CD14-positive monocyte (primary cell): ENCODE measurements at regions not wholly inside any gene's neighbourhood (a gene's known extent, or its start where the extent isn't known, plus 50 kb on each side); places are given as distances from the start of the nearest gene placed in this dataset.

Source experiments
- DNase-seq, 3 donors: peaks; one replicate each; pipeline ENCODE4 v3.0.0-alpha.2; 2011 to 2022
- H2AFZ ChIP-seq: 2 replicates; pipeline ENCODE4 v1.6.0; 2012; ENCODE audit warnings: mild to moderate bottlenecking, low read depth, low read length, inconsistent platforms; ENCODE audit not compliant: insufficient read depth, poor library complexity, severe bottlenecking
- H3K27ac ChIP-seq, 2 donors: 1 replicate in 1 of 2; 2 replicates in 1 of 2; pipeline ENCODE4 v1.5.1; 2012 to 2013; ENCODE audit warnings: low read length in 2 of 2, control low read depth in 1 of 2, inconsistent platforms in 1 of 2, low read depth in 1 of 2, mild to moderate bottlenecking in 1 of 2
- H3K27me3 ChIP-seq, 2 donors: one replicate each; pipeline versions ENCODE4 v1.6.0 to v1.6.1; 2011 to 2013; ENCODE audit warnings: low read length in 2 of 2; ENCODE audit not compliant: control insufficient read depth in 2 of 2, insufficient read depth in 2 of 2
- H3K36me3 ChIP-seq, 2 donors: replicated peaks in 1 of 2; 1 replicate in 1 of 2; 2 replicates in 1 of 2; pipeline versions ENCODE4 v1.5.1 to v1.6.1; 2012 to 2013; ENCODE audit warnings: low read length in 2 of 2, control low read depth in 1 of 2, inconsistent platforms in 1 of 2, mild to moderate bottlenecking in 1 of 2; ENCODE audit not compliant: insufficient read depth in 2 of 2, control insufficient read depth in 1 of 2
- H3K4me1 ChIP-seq, 2 donors: 1 replicate in 1 of 2; 2 replicates in 1 of 2; pipeline versions ENCODE4 v1.5.1 to v1.6.1; 2012 to 2013; ENCODE audit warnings: low read length in 2 of 2, control low read depth in 1 of 2, inconsistent platforms in 1 of 2, mild to moderate bottlenecking in 1 of 2, moderate library complexity in 1 of 2; ENCODE audit not compliant: insufficient read depth in 2 of 2, control insufficient read depth in 1 of 2
- H3K4me2 ChIP-seq: replicated peaks from 2 replicates; pipeline ENCODE3; 2012; ENCODE audit warnings: low read length, moderate library complexity, mild to moderate bottlenecking; ENCODE audit not compliant: poor library complexity, severe bottlenecking; ENCODE audit errors: extremely low read depth
- H3K4me3 ChIP-seq, 3 experiments: fragments of 200-600 bp in 1 of 3; sonication (generic) in 1 of 3; replicated peaks in 1 of 3; 1 replicate in 2 of 3; 2 replicates in 1 of 3; pipeline ENCODE4 v1.5.1; 2011 to 2013; ENCODE audit warnings: low read length in 3 of 3, mild to moderate bottlenecking in 3 of 3, control low read depth in 2 of 3, low read depth in 2 of 3, inconsistent platforms in 1 of 3, moderate library complexity in 1 of 3
- H3K79me2 ChIP-seq: 2 replicates; pipeline ENCODE4 v1.6.0; 2012; ENCODE audit warnings: mild to moderate bottlenecking, control low read depth, inconsistent platforms, low read length, moderate library complexity; ENCODE audit not compliant: insufficient read depth
- H3K9ac ChIP-seq: 2 replicates; pipeline ENCODE4 v1.6.0; 2017; ENCODE audit warnings: low read length, mild to moderate bottlenecking; ENCODE audit not compliant: insufficient read depth, poor library complexity, severe bottlenecking
- H3K9me3 ChIP-seq, 2 donors: replicated peaks in 1 of 2; 1 replicate in 1 of 2; 2 replicates in 1 of 2; pipeline versions ENCODE4 v1.5.1 to v1.6.1; 2012 to 2013; ENCODE audit warnings: low read length in 2 of 2, control low read depth in 1 of 2; ENCODE audit not compliant: control insufficient read depth in 1 of 2, insufficient read depth in 1 of 2
- H4K20me1 ChIP-seq: 2 replicates; pipeline ENCODE4 v1.6.0; 2012; ENCODE audit warnings: mild to moderate bottlenecking, low read length, control low read depth, moderate library complexity; ENCODE audit not compliant: insufficient read depth
- H3K27ac Mint-ChIP-seq, 7 donors: one replicate each; pipeline ENCODE4 v1.8.0; 2020; ENCODE audit warnings: mild to moderate bottlenecking in 7 of 7, mixed read lengths in 7 of 7, moderate library complexity in 6 of 7, inconsistent platforms in 2 of 7
- H3K27me3 Mint-ChIP-seq, 3 donors: one replicate each; pipeline ENCODE4 v1.8.0; 2021 to 2022; ENCODE audit warnings: low read depth in 3 of 3, mild to moderate bottlenecking in 3 of 3, mixed read lengths in 3 of 3, moderate library complexity in 3 of 3, inconsistent platforms in 1 of 3
- H3K36me3 Mint-ChIP-seq, 2 donors: one replicate each; pipeline ENCODE4 v1.8.0; 2020; ENCODE audit warnings: mixed read lengths in 2 of 2, inconsistent platforms in 1 of 2, mild to moderate bottlenecking in 1 of 2
- H3K4me1 Mint-ChIP-seq: one replicate; pipeline ENCODE4 v1.8.0; 2020; ENCODE audit warnings: mild to moderate bottlenecking, mixed read lengths
- H3K4me3 Mint-ChIP-seq, 2 donors: one replicate each; pipeline ENCODE4 v1.8.0; 2020; ENCODE audit warnings: mild to moderate bottlenecking in 2 of 2, mixed read lengths in 2 of 2, moderate library complexity in 1 of 2
- H3K9me3 Mint-ChIP-seq, 7 donors: one replicate each; pipeline ENCODE4 v1.8.0; 2020 to 2022; ENCODE audit warnings: mixed read lengths in 7 of 7, mild to moderate bottlenecking in 6 of 7, moderate library complexity in 6 of 7, inconsistent platforms in 2 of 7
- CTCF ChIP-seq: fragments of 200-600 bp; IDR thresholded peaks from one replicate; pipeline ENCODE4 v1.8.0; 2022; ENCODE audit warnings: antibody characterized with exemption, mild to moderate bottlenecking
- WGBS: methylation state at CpG from one replicate; pipeline ENCODE4 v1.1.5; 2013; ENCODE audit warnings: missing lambda C conversion rate; ENCODE audit not compliant: insufficient coverage; 5-methylcytosine and 5-hydroxymethylcytosine counted together
- intact Hi-C, 2 donors: fragments of 100-400 bp; cut with micrococcal nuclease; formaldehyde crosslinking; loops; one replicate each; pipeline versions ENCODE4 v1.15.0 to v1.15.1; 2023

DNA sequence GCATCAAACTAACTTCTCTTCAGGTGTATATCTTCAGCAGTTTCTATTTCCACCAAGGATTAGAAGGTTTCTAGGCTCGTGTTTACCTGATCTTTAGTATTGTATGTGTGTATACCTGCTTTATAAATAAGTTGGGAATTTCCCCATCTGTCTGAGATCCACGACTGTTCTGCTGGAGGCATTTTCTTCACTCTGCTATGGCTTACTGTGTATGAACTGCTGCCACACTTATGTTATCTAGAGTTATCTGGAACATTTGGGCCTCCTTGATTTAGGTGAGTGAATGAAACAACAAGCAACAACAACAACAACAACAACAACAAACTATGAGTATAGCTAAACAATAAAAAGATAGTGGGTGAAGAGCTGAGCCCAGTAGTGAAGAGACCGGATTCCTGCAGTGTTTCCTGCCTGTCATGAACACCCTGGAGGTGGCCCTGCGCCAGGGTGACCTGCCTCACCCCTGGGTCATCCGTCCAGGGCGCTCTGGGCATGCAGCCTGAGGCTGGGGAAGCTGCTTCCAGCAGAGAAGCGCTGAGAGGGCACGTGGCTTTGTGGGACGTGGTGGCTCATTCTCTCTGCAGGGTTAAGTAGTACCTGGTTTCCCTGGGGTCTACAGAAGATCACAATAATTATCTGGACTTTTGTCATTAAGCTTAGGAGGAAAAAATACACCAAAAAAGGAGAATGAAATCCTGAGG lies 56.1 kb upstream of the GATA6 start:
- Mint-ChIP-seq H3K27me3 (peaks cover 5 to 11% (median 6%) of the 10 kb centered on the region in 3 donors), H3K9me3 (peaks cover 0 to 4% (median 0%) of the 10 kb centered on the region in 7 donors), H3K27ac (no peak overlapping the region), H3K4me1 (no peaks in the 10 kb centered on the region), H3K36me3 (no peaks in the 10 kb centered on the region), H3K4me3 (no peak overlapping the region)
- TF ChIP-seq CTCF: no peak
- intact Hi-C loops: no loop called here
- Histone ChIP-seq H4K20me1 (no peaks in the 10 kb centered on the region), H3K27me3 (no peaks in the 10 kb centered on the region), H3K4me2 (no peak overlapping the region), H3K79me2 (no peaks in the 10 kb centered on the region), H2AFZ (no peak overlapping the region), H3K36me3 (no peaks in the 10 kb centered on the region), H3K9ac (no peak overlapping the region), H3K4me3 (no peak overlapping the region), H3K4me1 (no peaks in the 10 kb centered on the region), H3K27ac (no peak overlapping the region), H3K9me3 (no peaks in the 10 kb centered on the region)
- WGBS: 89% methylated on average over 6 of the region's 9 CpGs
- no peak for DNase-seq

- Histone ChIP-seq H3K27ac (no peak overlapping the region), H3K9ac (no peak overlapping the region), H3K4me2 (no peak overlapping the region), H3K36me3 (no peaks in the 10 kb centered on the region), H3K4me1 (no peaks in the 10 kb centered on the region), H3K79me2 (no peaks in the 10 kb centered on the region), H4K20me1 (no peaks in the 10 kb centered on the region), H2AFZ (no peak overlapping the region), H3K4me3 (no peak overlapping the region), H3K9me3 (no peaks in the 10 kb centered on the region), H3K27me3 (no peaks in the 10 kb centered on the region)
- no peak for TF ChIP-seq CTCF
- Mint-ChIP-seq H3K27ac (no peak overlapping the region), H3K4me3 (peak overlapping the region in 1 of 2 donors; percentile 46), H3K27me3 (peaks cover 3 to 11% (median 6%) of the 10 kb centered on the region in 3 donors), H3K4me1 (no peaks in the 10 kb centered on the region), H3K9me3 (peaks cover 0 to 5% (median 0%) of the 10 kb centered on the region in 7 donors), H3K36me3 (no peaks in the 10 kb centered on the region)
- WGBS: 80% methylated on average over 1 of the region's 7 CpGs
- intact Hi-C loops: no loop called here
- DNase-seq: no peak
Observed at GRCh38 chr18:22114526-22115321, 54.7 kb upstream of the GATA6 start.
